Lung (tissue), 11 donors: ENCODE measurements at regions not wholly inside any gene's neighbourhood (a gene's known extent, or its start where the extent isn't known, plus 50 kb on each side); places are given as distances from the start of the nearest gene placed in this dataset.

Experiments
- ATAC-seq: fragments of 200-7000 bp; cut with Tn5 transposase; one replicate; pipeline ENCODE4 v1.9.1; 2020; ENCODE audit warnings: moderate number of reproducible peaks; ENCODE audit not compliant: insufficient read depth, low FRiP score
- DNase-seq, 3 donors: peaks; one replicate each; pipeline ENCODE4 v3.0.0-alpha.2; 2013 to 2017
- H3K27ac ChIP-seq, 2 donors: one replicate each; pipeline ENCODE4 v1.5.1; 2013; ENCODE audit warnings: mild to moderate bottlenecking in 2 of 2, moderate library complexity in 2 of 2, control low read depth in 1 of 2, inconsistent platforms in 1 of 2, low read depth in 1 of 2, low read length in 1 of 2
- H3K27me3 ChIP-seq, 3 donors: one replicate each; pipeline ENCODE4 v1.5.1; 2013; ENCODE audit warnings: low read length in 2 of 3; ENCODE audit not compliant: control insufficient read depth in 3 of 3, insufficient read depth in 3 of 3
- H3K36me3 ChIP-seq, 4 donors: one replicate each; pipeline ENCODE4 v1.5.1; 2013; ENCODE audit warnings: low read length in 4 of 4, mild to moderate bottlenecking in 1 of 4, moderate library complexity in 1 of 4; ENCODE audit not compliant: control insufficient read depth in 4 of 4, insufficient read depth in 4 of 4
- H3K4me1 ChIP-seq, 5 donors: one replicate each; pipeline ENCODE4 v1.5.1; 2013; ENCODE audit warnings: low read length in 5 of 5, mild to moderate bottlenecking in 2 of 5, moderate library complexity in 1 of 5; ENCODE audit not compliant: control insufficient read depth in 5 of 5, insufficient read depth in 5 of 5
- H3K4me3 ChIP-seq: one replicate; pipeline ENCODE4 v1.5.1; 2013; ENCODE audit warnings: mild to moderate bottlenecking, control low read depth, moderate library complexity
- H3K9ac ChIP-seq, 2 donors: one replicate each; pipeline ENCODE4 v1.5.1; 2013; ENCODE audit warnings: low read length in 2 of 2, control low read depth in 1 of 2; ENCODE audit not compliant: insufficient read depth in 1 of 2
- H3K9me3 ChIP-seq, 4 donors: one replicate each; pipeline ENCODE4 v1.5.1; 2013; ENCODE audit warnings: low read length in 3 of 4, mild to moderate bottlenecking in 1 of 4, moderate library complexity in 1 of 4; ENCODE audit not compliant: control insufficient read depth in 4 of 4, insufficient read depth in 3 of 4
- CTCF ChIP-seq: IDR thresholded peaks from 2 replicates; pipeline ENCODE4 v1.5.1; 2012; ENCODE audit warnings: mild to moderate bottlenecking; ENCODE audit errors: control extremely low read depth, extremely low read depth
- WGBS, 2 donors: extraction: QIAGEN DNeasy Blood & Tissue Kit; methylation state at CpG; one replicate each; pipeline ENCODE4 v1.1.7; 2013; 5-methylcytosine and 5-hydroxymethylcytosine counted together
- donor health status: control.
- donor health status: control.
- donor health status: Bipolar disorder and iron deficiency.
- donor health status: healthy.
- donor health status: DM: yes; HTN: yes; CAD: no.

- no peak for DNase-seq
- 71 to 87% methylated on average over 2 of the region's 2 CpGs for WGBS, 2 donors
- Histone ChIP-seq H3K27ac (no peak overlapping the region), H3K9ac (no peak overlapping the region), H3K4me1 (no peaks in the 10 kb centered on the region), H3K4me3 (no peak overlapping the region), H3K36me3 (no peaks in the 10 kb centered on the region), H3K9me3 (peaks cover 0 to 5% (median 1%) of the 10 kb centered on the region in 4 donors), H3K27me3 (no peaks in the 10 kb centered on the region)
- no peak for ATAC-seq
- no peak for TF ChIP-seq CTCF
Observed at GRCh38 chr2:153717060-153717459, 154.7 kb upstream of the GALNT13 start.

GRCh38 chr2:153739394-153739793 is 132.3 kb upstream of the GALNT13 start:
- H3K27me3 ChIP-seq: no peaks in the 10 kb centered on the region
- H3K9ac ChIP-seq: no peak overlapping the region
- no peaks in the 10 kb centered on the region for H3K36me3 ChIP-seq
- DNase-seq (no peak), ATAC-seq (no peak)
- H3K27ac ChIP-seq: no peak overlapping the region
- H3K9me3 ChIP-seq: no peaks in the 10 kb centered on the region
- H3K4me1 ChIP-seq: no peaks in the 10 kb centered on the region
- no peak for TF ChIP-seq CTCF
- no peak overlapping the region for H3K4me3 ChIP-seq

DNA sequence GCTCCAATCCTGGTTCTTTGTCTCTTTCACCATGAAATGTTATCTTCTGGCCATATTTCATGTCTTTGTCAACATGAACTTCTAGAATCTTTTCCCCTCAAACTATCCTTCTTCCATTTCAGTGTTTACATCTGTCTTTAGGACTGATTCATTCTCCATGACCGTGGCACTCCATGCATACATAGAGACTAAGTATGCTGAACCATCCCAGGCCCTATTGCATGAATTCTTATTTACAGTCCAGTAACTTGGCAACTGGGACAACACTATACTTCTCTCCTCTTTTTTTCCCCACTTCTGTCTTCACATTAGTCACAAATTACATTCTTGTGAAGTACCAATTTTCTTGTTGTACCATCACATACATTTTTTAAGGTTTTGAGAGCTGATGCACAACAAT is 109.8 kb upstream of the GALNT13 start:
- Histone ChIP-seq H3K36me3 (no peaks in the 10 kb centered on the region), H3K4me1 (no peaks in the 10 kb centered on the region), H3K4me3 (no peak overlapping the region), H3K9me3 (peaks cover 0 to 10% (median 5%) of the 10 kb centered on the region in 4 donors), H3K27ac (no peak overlapping the region), H3K27me3 (no peaks in the 10 kb centered on the region), H3K9ac (no peak overlapping the region)
- TF ChIP-seq CTCF: no peak
- 56 to 74% methylated on average over 1 of the region's 1 CpG for WGBS, 2 donors
- DNase-seq: no peak
- ATAC-seq: no peak

DNA sequence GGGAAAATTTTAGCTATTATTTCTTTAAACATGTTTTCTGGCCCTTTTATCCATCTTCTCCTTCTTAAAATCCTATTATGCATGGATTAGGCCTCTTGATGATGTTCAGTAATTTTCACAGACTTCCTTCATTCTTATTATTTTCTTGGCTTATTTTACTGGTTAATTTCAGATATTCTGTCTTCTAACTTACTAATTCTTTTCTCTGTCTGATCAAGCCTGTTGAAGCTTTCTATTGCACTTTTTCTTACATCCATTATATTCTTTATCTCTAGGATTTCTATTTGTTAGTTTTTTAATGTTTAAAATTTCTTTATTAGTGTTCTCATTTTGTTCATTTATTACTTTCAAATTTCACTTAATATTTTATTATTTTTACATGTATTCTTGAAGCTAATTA is 105.3 kb upstream of the GALNT13 start:
- no peak overlapping the region for H3K27ac ChIP-seq
- DNase-seq (no peak), ATAC-seq (no peak)
- H3K9ac ChIP-seq: no peak overlapping the region
- no peaks in the 10 kb centered on the region for H3K27me3 ChIP-seq
- H3K36me3 ChIP-seq: no peaks in the 10 kb centered on the region
- no peaks in the 10 kb centered on the region for H3K4me1 ChIP-seq
- H3K9me3 ChIP-seq: peaks cover 0 to 16% (median 8%) of the 10 kb centered on the region in 4 donors
- H3K4me3 ChIP-seq: no peak overlapping the region
- TF ChIP-seq CTCF: no peak
